Mesothelial cell of epicardium (in vitro differentiated cells): ENCODE measurements at regions not wholly inside any gene's neighbourhood (a gene's known extent, or its start where the extent isn't known, plus 50 kb on each side); places are given as distances from the start of the nearest gene placed in this dataset.

ENCODE experiments used
- DNase-seq, 2 experiments: peaks; one replicate each; pipeline ENCODE4 v3.0.0; 2021; ENCODE audit warnings: low spot score in 2 of 2; ENCODE audit not compliant: unreplicated experiment in 2 of 2
- H3K27ac Mint-ChIP-seq: 2 replicates; pipeline ENCODE4 v1.8.0; 2021; ENCODE audit warnings: mixed read lengths
- H3K27me3 Mint-ChIP-seq: 2 replicates; pipeline ENCODE4 v1.8.0; 2021; ENCODE audit warnings: low read depth, mixed read lengths
- H3K36me3 Mint-ChIP-seq: 2 replicates; pipeline ENCODE4 v1.8.0; 2021; ENCODE audit warnings: mixed read lengths
- H3K4me1 Mint-ChIP-seq: 2 replicates; pipeline ENCODE4 v1.8.0; 2021; ENCODE audit warnings: mixed read lengths
- H3K4me3 Mint-ChIP-seq: 2 replicates; pipeline ENCODE4 v1.8.0; 2021; ENCODE audit warnings: mild to moderate bottlenecking, moderate library complexity, mixed read lengths
- H3K9me3 Mint-ChIP-seq: 2 replicates; pipeline ENCODE4 v1.8.0; 2021; ENCODE audit warnings: mixed read lengths
- TF ChIP-seq, protein P1 (sequence below): fragments of 200-600 bp; sonication (generic); IDR thresholded peaks from one replicate; pipeline ENCODE4 v1.5.0; 2021; ENCODE audit warnings: antibody characterized with exemption; ENCODE audit not compliant: unreplicated experiment

DNA sequence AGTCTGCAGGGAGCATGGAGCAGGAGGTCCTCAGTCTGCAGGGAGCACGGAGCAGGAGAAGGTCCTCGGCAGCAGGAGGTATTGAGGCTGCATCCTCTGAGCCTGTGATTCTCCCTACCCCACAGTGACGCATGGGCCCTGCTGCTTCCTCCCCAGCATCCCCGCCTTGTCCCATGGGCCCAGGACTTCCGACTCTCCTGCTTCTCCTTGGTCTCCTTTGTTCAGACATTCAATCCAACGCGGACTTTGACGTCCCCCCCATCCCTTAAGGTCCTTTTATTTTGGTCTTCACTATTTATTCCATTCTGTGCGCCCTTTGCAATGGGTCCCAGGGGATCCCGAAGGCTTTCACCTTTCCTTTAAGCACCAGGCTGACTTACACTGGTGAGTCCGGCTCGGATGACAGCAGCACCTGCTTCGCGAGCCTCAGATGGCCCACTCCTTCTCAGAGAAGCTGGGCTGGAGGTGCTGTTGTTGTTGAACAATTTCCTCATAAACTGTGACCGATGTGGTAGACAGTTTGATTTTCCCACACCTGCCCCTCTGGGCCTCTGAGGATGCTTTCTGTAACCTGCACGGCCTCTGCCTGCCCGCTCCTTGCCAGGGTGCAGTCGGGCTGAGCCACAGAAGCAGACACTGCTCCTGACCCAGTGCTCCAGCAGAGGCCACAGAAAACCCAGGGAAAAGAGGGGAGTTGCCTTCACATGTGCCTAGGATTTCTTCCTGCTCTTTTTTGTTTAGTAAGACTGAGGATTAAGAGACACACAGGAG, 407.2 kb upstream of the SHH start:
- Mint-ChIP-seq H3K27ac (no peak overlapping the region), H3K27me3 (peaks cover 15% of the 10 kb centered on the region), H3K4me3 (no peak overlapping the region), H3K4me1 (no peaks in the 10 kb centered on the region), H3K9me3 (no peaks in the 10 kb centered on the region), H3K36me3 (no peaks in the 10 kb centered on the region)
- TF ChIP-seq, protein P1, sequence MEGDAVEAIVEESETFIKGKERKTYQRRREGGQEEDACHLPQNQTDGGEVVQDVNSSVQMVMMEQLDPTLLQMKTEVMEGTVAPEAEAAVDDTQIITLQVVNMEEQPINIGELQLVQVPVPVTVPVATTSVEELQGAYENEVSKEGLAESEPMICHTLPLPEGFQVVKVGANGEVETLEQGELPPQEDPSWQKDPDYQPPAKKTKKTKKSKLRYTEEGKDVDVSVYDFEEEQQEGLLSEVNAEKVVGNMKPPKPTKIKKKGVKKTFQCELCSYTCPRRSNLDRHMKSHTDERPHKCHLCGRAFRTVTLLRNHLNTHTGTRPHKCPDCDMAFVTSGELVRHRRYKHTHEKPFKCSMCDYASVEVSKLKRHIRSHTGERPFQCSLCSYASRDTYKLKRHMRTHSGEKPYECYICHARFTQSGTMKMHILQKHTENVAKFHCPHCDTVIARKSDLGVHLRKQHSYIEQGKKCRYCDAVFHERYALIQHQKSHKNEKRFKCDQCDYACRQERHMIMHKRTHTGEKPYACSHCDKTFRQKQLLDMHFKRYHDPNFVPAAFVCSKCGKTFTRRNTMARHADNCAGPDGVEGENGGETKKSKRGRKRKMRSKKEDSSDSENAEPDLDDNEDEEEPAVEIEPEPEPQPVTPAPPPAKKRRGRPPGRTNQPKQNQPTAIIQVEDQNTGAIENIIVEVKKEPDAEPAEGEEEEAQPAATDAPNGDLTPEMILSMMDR, result no peak
- DNase-seq, result no peak

- Mint-ChIP-seq H3K27ac (no peak overlapping the region), H3K4me1 (no peaks in the 10 kb centered on the region), H3K36me3 (no peaks in the 10 kb centered on the region), H3K9me3 (no peaks in the 10 kb centered on the region), H3K4me3 (no peak overlapping the region), H3K27me3 (peaks cover 15% of the 10 kb centered on the region)
- TF ChIP-seq, protein P1, result no peak
- DNase-seq, result peak in 1 of 2 experiments; percentile 30
Measured at GRCh38 chr7:156218544-156219306, 406.5 kb upstream of the SHH start.

GRCh38 chr7:156217803-156218202, 405.5 kb upstream of the SHH start:
- Mint-ChIP-seq H3K36me3 (no peaks in the 10 kb centered on the region), H3K27ac (no peak overlapping the region), H3K27me3 (peaks cover 15% of the 10 kb centered on the region), H3K9me3 (no peaks in the 10 kb centered on the region), H3K4me3 (no peak overlapping the region), H3K4me1 (no peaks in the 10 kb centered on the region)
- DNase-seq, result no peak
- TF ChIP-seq, protein P1, result no peak

GRCh38 chr7:156209087-156209486, 396.8 kb upstream of the SHH start:
- H3K36me3 Mint-ChIP-seq, result no peaks in the 10 kb centered on the region
- no peak for DNase-seq
- H3K27ac Mint-ChIP-seq, result no peak overlapping the region
- no peaks in the 10 kb centered on the region for H3K4me1 Mint-ChIP-seq
- H3K4me3 Mint-ChIP-seq, result no peak overlapping the region
- TF ChIP-seq, protein P1, result no peak
- H3K9me3 Mint-ChIP-seq, result no peaks in the 10 kb centered on the region
- H3K27me3 Mint-ChIP-seq, result peaks cover 4% of the 10 kb centered on the region

GRCh38 chr7:156207306-156207705, 395.0 kb upstream of the SHH start:
- no peak for DNase-seq
- TF ChIP-seq, protein P1, result no peak
- H3K9me3 Mint-ChIP-seq, result no peaks in the 10 kb centered on the region
- H3K27me3 Mint-ChIP-seq, result peaks cover 4% of the 10 kb centered on the region
- no peak overlapping the region for H3K4me3 Mint-ChIP-seq
- no peak overlapping the region for H3K27ac Mint-ChIP-seq
- no peaks in the 10 kb centered on the region for H3K36me3 Mint-ChIP-seq
- peaks cover 4% of the 10 kb centered on the region for H3K4me1 Mint-ChIP-seq
